ENCODE measurements at regions not wholly inside any gene's neighbourhood (a gene's known extent, or its start where the extent isn't known, plus 50 kb on each side); places are given as distances from the start of the nearest gene placed in this dataset.

GRCh38 chr2:72043985-72044384 is 103.7 kb downstream of the CYP26B1 start:
- TF ChIP-seq, protein P1, sequence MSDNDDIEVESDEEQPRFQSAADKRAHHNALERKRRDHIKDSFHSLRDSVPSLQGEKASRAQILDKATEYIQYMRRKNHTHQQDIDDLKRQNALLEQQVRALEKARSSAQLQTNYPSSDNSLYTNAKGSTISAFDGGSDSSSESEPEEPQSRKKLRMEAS (IDR thresholded peaks at IDR 0.05; ENCODE audit: low read depth): no peak
- TF ChIP-seq EZH2phosphoT487 (IDR thresholded peaks at IDR 0.05; ENCODE audit: borderline replicate concordance, low read depth) (no peak), RAD21 (IDR thresholded peaks at IDR 0.05; ENCODE audit: low read length) (no peak), EP300 (IDR thresholded peaks at IDR 0.05; ENCODE audit: borderline replicate concordance in 1 of 2, low read depth in 1 of 2, low read length in 1 of 2) (no peak), CTCF (IDR thresholded peaks at IDR 0.05) (no peak), TAF1 (IDR thresholded peaks at IDR 0.05; ENCODE audit: borderline replicate concordance, low read depth, low read length) (no peak)
- TF ChIP-seq, protein P2, sequence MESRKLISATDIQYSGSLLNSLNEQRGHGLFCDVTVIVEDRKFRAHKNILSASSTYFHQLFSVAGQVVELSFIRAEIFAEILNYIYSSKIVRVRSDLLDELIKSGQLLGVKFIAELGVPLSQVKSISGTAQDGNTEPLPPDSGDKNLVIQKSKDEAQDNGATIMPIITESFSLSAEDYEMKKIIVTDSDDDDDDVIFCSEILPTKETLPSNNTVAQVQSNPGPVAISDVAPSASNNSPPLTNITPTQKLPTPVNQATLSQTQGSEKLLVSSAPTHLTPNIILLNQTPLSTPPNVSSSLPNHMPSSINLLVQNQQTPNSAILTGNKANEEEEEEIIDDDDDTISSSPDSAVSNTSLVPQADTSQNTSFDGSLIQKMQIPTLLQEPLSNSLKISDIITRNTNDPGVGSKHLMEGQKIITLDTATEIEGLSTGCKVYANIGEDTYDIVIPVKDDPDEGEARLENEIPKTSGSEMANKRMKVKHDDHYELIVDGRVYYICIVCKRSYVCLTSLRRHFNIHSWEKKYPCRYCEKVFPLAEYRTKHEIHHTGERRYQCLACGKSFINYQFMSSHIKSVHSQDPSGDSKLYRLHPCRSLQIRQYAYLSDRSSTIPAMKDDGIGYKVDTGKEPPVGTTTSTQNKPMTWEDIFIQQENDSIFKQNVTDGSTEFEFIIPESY (IDR thresholded peaks at IDR 0.05; ENCODE audit: borderline replicate concordance, low read depth): no peak

Measured in SK-N-SH (cell line).